Stimulated activated CD4-positive, alpha-beta T cell treated with anti-CD3 and anti-CD28 coated beads, Interleukin-4, amount 100 ng/mL, for 4 hours (primary cell): ENCODE measurements at regions not wholly inside any gene's neighbourhood (a gene's known extent, or its start where the extent isn't known, plus 50 kb on each side); places are given as distances from the start of the nearest gene placed in this dataset.

Experiments used
- DNase-seq, 2 experiments: peaks; one replicate each; pipeline ENCODE4 v3.0.0-alpha.2; 2020

- no peak for DNase-seq
Observed at GRCh38 chr2:83596592-83597282, 862.3 kb downstream of the SUCLG1 start.

- DNase-seq = no peak
Observed at GRCh38 chr2:83595926-83596325, 863.2 kb downstream of the SUCLG1 start.

GRCh38 chr2:83595121-83595690, 863.9 kb downstream of the SUCLG1 start:
- no peak for DNase-seq

DNA sequence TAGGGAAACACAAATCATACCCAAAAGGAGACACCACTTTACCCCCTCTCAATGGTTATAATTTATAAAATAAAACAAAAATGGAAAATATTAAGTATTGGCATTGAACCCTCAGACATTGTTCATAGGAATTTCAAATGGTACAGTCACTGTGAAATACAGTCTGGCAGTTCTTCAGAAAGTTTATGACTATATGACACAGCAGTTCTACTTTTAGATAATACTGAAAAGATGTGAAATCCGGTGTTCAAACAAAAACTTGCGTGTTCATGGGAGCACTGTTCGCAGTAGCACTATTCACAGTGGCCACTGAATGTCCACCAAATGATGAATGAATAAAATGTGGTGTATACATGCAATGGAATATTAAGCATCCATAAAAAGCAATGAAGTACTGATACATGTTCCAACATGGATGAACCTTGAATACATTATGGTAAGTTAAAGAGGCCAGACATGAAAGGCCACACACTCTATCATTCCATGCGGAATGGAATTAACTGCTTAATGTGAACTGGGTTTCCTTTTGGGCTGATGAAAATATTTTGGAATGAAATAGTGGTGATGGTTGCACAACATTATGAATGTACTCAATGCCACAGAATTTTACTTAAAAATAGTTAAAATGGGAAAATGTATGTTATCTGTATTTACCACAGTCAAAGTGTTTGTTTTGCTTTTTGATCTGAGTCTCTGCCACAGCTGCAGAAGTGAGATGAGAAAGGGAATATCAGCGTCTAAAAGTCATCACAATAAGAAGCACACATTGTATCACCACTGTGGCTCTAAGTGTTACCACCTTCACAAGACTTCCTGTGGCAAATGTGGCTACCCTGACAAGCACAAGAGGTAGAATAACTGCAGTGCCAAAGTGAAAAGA, 864.6 kb downstream of the SUCLG1 start:
- no peak for DNase-seq

- DNase-seq = no peak
Observed at GRCh38 chr2:83587309-83587708, 871.8 kb downstream of the SUCLG1 start.

DNA sequence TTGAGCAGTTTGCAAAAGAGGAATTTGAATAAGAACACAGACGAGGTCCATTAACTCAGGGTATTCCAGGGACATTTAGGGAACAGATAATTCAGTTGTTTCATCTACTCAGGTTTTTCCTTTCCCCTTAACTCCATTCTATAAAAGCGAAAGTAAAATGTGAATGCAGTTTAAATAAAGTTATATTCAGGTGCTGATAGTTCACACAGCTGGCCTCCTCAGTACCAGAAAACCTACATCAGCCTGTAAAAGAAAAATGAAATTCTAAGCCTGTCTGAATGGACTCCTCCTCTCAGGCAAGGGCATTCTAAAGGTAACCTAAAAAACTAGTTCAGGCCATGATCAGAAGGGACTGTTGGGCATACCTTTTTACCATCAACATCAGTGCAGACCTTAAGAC, 873.8 kb downstream of the SUCLG1 start:
- no peak for DNase-seq

DNA sequence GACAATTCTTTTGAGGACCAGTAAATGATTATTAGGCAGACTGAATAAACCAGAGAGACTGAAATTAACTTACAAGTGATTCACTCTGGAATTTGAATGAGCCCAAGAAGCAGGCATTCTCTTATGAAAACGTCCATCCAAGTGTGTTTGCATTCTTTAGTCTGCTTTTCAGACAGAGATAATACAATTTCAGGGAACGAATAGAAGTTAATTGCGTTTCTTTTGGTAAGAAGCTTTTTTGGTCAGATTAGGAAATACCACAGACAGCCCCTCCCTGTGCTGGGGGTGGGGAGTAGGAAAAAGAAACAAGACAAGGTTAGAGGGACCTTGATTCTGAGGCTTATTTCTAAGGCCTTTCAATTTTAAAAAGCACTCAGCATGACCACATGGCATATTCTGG, 874.4 kb downstream of the SUCLG1 start:
- no peak for DNase-seq

DNA sequence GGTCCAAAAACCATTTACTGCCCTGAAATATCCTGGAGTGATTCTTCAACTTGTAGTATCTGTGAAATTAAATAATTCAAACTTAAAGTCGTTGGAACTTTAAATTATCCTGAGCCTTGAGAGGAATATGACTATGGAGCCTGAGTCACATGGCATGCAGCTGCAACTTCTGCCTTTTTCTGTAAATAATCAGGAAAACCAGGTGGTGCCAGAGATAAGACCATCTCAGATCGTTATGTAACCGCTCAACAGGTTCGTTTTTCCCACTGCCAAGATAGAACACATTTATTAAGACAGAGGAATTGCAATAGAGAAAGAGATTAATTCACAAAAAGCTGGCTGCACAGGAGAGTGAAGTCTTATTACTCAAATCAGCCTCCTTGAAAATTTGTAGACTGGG, 876.5 kb downstream of the SUCLG1 start:
- no peak for DNase-seq

- DNase-seq = no peak
Observed at GRCh38 chr2:83579507-83579906, 879.6 kb downstream of the SUCLG1 start.

- no peak for DNase-seq
Observed at GRCh38 chr2:83578405-83578804, 880.7 kb downstream of the SUCLG1 start.

- DNase-seq = no peak
Observed at GRCh38 chr2:83574614-83575013, 884.5 kb downstream of the SUCLG1 start.

- DNase-seq = no peak
Observed at GRCh38 chr2:83573060-83573459, 886.0 kb downstream of the SUCLG1 start.

DNA sequence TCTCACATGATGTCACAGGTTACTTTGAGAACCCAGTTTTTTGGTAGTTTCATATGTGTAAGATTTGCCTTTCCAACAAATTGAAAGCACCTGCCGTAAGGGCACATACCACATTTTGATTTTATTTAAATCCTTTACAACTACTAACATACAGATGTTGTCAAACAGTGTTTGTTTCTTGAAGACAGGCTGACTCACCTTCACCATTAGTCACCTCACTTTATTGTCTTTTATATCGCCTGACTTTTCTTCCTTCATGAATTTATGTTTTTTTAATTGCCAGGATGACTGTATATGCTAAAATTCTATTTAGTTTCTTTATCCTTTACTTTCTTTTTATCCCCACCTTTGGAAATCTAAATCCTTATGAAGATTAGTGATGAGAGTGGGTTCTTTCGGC, 886.7 kb downstream of the SUCLG1 start:
- no peak for DNase-seq

GRCh38 chr2:83567551-83567950, 891.5 kb downstream of the SUCLG1 start:
- DNase-seq = no peak

- no peak for DNase-seq
Observed at GRCh38 chr2:83565626-83566025, 893.5 kb downstream of the SUCLG1 start.

DNA sequence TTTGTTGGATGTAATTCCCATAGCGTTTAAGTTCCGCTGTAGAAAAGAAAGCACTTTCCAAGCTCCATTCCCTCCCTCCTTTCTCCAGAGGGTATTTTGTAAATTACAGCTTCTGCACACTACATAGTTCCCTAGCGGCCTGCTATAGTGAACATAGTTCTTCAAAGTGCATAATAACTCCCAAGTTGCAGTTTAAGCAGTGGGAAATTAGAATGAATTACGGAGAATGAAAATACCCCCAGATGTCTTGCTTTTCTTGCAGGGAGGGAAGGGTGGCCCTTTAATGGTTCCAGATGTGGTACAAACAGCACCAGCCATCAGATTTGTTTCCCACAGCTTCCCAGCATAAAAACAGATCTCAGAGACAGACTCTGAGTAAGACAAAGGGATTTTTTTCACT, 893.9 kb downstream of the SUCLG1 start:
- DNase-seq = no peak

GRCh38 chr2:83561592-83561991, 897.5 kb downstream of the SUCLG1 start:
- DNase-seq = no peak

GRCh38 chr2:83536556-83536955, 922.5 kb downstream of the SUCLG1 start:
- no peak for DNase-seq

DNA sequence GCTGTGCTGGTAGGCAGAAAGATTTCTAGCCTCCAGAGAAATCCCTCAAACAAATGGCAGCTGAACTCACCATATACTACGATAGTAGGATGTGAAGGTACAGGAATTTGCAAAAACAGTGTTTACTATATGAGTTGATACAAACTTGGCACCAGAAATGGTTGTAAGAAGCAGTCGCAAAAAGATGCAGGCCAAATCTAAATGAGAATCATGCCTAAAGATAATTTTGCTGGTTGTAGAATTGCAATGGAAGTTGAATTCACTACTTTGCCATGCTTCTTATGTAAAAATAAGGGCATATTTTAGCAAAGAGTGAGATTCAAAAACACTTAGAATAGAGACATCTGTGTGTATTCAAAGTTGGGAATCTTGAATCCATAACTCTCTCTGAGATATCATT, 924.7 kb downstream of the SUCLG1 start:
- DNase-seq = no peak

DNA sequence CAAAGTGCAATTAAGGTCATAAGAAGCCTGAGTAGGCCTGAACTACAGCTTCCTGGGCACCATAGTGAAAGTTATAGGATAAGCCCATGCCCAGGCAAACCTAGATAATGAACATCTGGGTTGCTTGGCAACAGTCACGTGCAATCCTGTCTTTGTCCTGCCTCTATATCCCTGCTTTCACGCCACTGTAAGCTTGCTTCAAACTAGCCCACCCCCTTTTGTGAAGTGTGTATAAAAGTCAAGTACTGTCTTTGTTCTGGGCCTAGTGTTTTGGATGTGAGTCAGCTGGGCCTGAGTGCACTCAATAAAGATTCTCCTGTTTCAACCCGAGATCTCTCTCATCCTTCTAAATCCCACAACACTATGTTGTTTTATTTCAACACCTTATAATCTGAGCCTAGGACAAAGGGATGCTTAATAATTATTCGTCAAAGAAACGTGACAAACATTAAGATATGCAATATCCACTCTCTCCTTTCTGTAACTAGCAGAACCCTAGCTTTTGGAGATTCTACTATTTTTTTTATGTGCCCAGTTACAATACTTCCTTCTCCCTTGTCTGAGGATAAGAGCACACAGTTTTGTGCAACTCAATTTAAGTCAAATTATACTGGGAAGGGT, 927.8 kb downstream of the SUCLG1 start:
- DNase-seq = no peak

DNA sequence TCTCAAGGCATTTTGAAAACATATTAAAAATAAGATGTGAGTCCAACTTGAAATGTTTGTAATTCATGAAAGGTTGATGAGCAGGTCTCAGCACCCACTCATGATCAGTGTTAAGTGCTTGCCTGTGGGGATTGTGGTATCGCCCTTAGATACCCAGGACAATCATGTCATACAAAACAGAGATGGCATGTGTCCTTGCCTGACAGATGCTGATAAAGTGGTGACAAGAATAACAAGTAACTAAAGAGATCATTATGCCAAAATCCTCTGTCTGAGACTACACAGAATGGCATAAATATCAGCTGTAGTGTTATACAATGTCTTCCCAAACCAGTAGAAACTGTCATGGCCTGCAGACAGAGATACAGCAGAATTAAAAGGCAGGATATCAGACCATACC, 930.3 kb downstream of the SUCLG1 start:
- no peak for DNase-seq

DNA sequence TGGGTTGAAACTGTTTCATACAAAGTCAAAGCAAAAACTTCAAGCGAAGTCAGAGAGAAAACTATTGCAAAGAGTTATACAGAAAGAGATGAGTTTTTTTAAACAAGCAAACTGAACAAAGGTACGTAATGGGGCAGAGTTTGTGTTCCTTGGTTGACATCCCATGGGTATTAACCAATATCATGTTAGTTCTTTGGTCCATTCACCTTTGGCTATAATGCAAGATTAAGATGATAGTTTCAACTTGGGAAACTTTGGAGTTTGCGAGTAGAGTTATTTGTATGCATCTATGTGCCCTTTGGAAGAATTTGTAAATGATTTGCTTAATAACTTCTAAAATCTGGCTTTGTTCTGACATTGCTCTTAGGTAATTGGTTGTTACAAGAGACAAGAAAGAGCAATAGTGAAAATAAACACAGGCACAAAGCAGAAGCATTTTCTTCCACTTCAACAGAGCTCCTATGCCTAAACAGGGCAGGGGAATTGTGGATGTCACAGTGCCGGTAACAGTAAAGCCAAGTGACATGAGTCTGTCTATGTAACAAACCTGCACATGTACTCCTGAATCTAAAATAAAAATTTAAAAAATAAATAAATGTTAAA, 936.1 kb downstream of the SUCLG1 start:
- DNase-seq = no peak

DNA sequence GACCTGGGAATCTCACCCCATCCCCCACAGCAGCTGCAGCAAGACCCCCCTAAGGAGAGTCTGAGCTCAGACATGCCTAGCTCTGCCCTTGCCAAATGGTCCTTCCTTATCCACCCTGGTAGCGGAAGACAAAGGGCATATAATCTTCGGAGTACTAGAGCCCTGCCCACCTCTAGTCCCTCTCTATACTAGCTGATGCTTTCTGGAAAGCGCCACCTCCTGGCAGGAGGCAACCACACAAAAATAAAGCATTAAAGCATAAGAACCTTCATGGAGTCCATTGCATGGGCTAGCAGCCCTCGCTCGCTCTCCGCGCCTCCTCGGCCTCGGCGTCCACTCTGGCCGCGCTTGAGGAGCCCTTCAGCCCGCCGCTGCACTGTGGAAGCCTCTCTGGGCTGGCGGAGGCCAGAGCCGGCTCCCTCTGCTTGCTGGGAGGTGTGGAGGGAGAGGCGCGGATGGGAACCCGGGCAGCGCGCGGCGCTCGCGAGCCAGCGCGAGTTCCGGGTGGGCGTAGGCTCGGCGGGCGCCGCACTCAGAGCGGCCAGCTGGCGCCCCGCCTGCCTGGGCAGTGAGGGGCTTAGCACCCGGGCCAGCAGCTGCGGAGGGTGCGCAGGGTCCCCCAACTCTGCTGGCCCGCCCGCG, 941.2 kb downstream of the SUCLG1 start:
- DNase-seq = no peak
